NCI-H1048 (cell line): ENCODE measurements at regions not wholly inside any gene's neighbourhood (a gene's known extent, or its start where the extent isn't known, plus 50 kb on each side); places are given as distances from the start of the nearest gene placed in this dataset.

Experiments used
- DNase-seq: peaks from one replicate; lab custom pipeline; 2025; lab: John Stamatoyannopoulos, UW

GRCh38 chr4:161225327-161225726 is 938.5 kb downstream of the FSTL5 start:
- no peak for DNase-seq

- no peak for DNase-seq
Observed at GRCh38 chr4:161222889-161223288, 940.9 kb downstream of the FSTL5 start.

- no peak for DNase-seq
Observed at GRCh38 chr4:161208564-161208963, 955.2 kb downstream of the FSTL5 start.

GRCh38 chr4:161206528-161207080 is 957.2 kb downstream of the FSTL5 start:
- DNase-seq, result no peak

GRCh38 chr4:161203865-161204264 is 959.9 kb downstream of the FSTL5 start:
- DNase-seq, result no peak

GRCh38 chr4:161197912-161198311 is 965.9 kb downstream of the FSTL5 start:
- DNase-seq, result no peak

- DNase-seq, result no peak
Observed at GRCh38 chr4:161197474-161197873, 966.3 kb downstream of the FSTL5 start.

GRCh38 chr4:161189286-161190134 is 974.3 kb downstream of the FSTL5 start:
- DNase-seq, result no peak

- no peak for DNase-seq
Observed at GRCh38 chr4:161188578-161188977, 975.2 kb downstream of the FSTL5 start.

- no peak for DNase-seq
Observed at GRCh38 chr4:161187569-161187968, 976.2 kb downstream of the FSTL5 start.

- DNase-seq, result no peak
Observed at GRCh38 chr4:161186750-161187149, 977.0 kb downstream of the FSTL5 start.

- DNase-seq, result no peak
Observed at GRCh38 chr4:161186012-161186411, 977.8 kb downstream of the FSTL5 start.

GRCh38 chr4:161183729-161184128 is 980.1 kb downstream of the FSTL5 start:
- no peak for DNase-seq

GRCh38 chr4:161182913-161183312 is 980.9 kb downstream of the FSTL5 start:
- no peak for DNase-seq

- no peak for DNase-seq
Observed at GRCh38 chr4:161178310-161178709, 985.5 kb downstream of the FSTL5 start.

- no peak for DNase-seq
Observed at GRCh38 chr4:161172396-161173026, 991.3 kb downstream of the FSTL5 start.

- DNase-seq, result no peak
Observed at GRCh38 chr4:161167539-161167938, 996.3 kb downstream of the FSTL5 start.

- no peak for DNase-seq
Observed at GRCh38 chr4:161160718-161161117, 1003.1 kb downstream of the FSTL5 start.

GRCh38 chr4:161148051-161148450 is 1015.7 kb downstream of the FSTL5 start:
- no peak for DNase-seq

- no peak for DNase-seq
Observed at GRCh38 chr4:161143375-161143774, 1020.4 kb downstream of the FSTL5 start.

GRCh38 chr4:161134795-161135194 is 1029.0 kb downstream of the FSTL5 start:
- no peak for DNase-seq

- DNase-seq, result no peak
Observed at GRCh38 chr4:161133586-161134276, 1030.1 kb downstream of the FSTL5 start.
